ENCODE measurements at regions not wholly inside any gene's neighbourhood (a gene's known extent, or its start where the extent isn't known, plus 50 kb on each side); places are given as distances from the start of the nearest gene placed in this dataset.

- Mint-ChIP-seq H3K4me1 (ENCODE audit: low read depth, unreplicated experiment) (peaks cover 49% of the 10 kb centered on the region), H3K4me3 (ENCODE audit: unreplicated experiment) (no peak overlapping the region), H3K27me3 (ENCODE audit: low read depth, unreplicated experiment) (no peaks in the 10 kb centered on the region), H3K27ac (ENCODE audit: unreplicated experiment) (no peak overlapping the region), H3K36me3 (ENCODE audit: low read depth, unreplicated experiment) (no peaks in the 10 kb centered on the region), H3K9me3 (ENCODE audit: unreplicated experiment) (peaks cover 8% of the 10 kb centered on the region)
- no peaks in the 10 kb centered on the region for H3K27me3 ChIP-seq (ENCODE audit: insufficient read depth, low read length)
- H3K36me3 ChIP-seq (ENCODE audit: insufficient read depth, low read length) = no peaks in the 10 kb centered on the region
- H3K9me3 ChIP-seq (ENCODE audit: insufficient read depth, low read depth, low read length) = peaks cover 3% of the 10 kb centered on the region
- no peak overlapping the region for H3K4me3 ChIP-seq (ENCODE audit: insufficient read depth, low read depth, low read length)
- H3K4me1 ChIP-seq (ENCODE audit: insufficient read depth, low read length) = peaks cover 56% of the 10 kb centered on the region
- no peak overlapping the region for H2AFZ ChIP-seq (ENCODE audit: low read depth, low read length)
- H3K9ac ChIP-seq (ENCODE audit: low read length) = no peak overlapping the region
- H3K79me2 ChIP-seq (ENCODE audit: insufficient read depth, low read length) = no peaks in the 10 kb centered on the region
- H4K20me1 ChIP-seq (ENCODE audit: insufficient read depth, low read length) = no peaks in the 10 kb centered on the region
- no peak overlapping the region for H3K4me2 ChIP-seq (ENCODE audit: low read length)
- TF ChIP-seq EZH2 (IDR thresholded peaks at IDR 0.05; ENCODE audit: insufficient read depth, low read length) = no peak
- TF ChIP-seq CTCF (IDR thresholded peaks at IDR 0.05; ENCODE audit: insufficient read depth, low read depth, low read length) = no peak
- FAIRE-seq (no peak), DNase-seq (ENCODE audit: low read depth) (no peak)
- H3K27ac ChIP-seq (ENCODE audit: low read depth, low read length) = peak overlapping the region; percentile 93
Observed at GRCh38 chr22:27133019-27133431, 475.6 kb downstream of the MIAT start.

- peak overlapping the region; percentile 36 for H2AFZ ChIP-seq (ENCODE audit: low read depth, low read length)
- FAIRE-seq = no peak
- H4K20me1 ChIP-seq (ENCODE audit: insufficient read depth, low read length) = no peaks in the 10 kb centered on the region
- H3K9ac ChIP-seq (ENCODE audit: low read length) = peak overlapping the region; percentile 78
- H3K4me3 Mint-ChIP-seq (ENCODE audit: unreplicated experiment) = no peak overlapping the region
- H3K4me1 ChIP-seq (ENCODE audit: insufficient read depth, low read length) = peaks cover 51% of the 10 kb centered on the region
- H3K36me3 ChIP-seq (ENCODE audit: insufficient read depth, low read length) = no peaks in the 10 kb centered on the region
- H3K27ac ChIP-seq (ENCODE audit: low read depth, low read length) = peak overlapping the region; percentile 93
- H3K79me2 ChIP-seq (ENCODE audit: insufficient read depth, low read length) = no peaks in the 10 kb centered on the region
- H3K9me3 ChIP-seq (ENCODE audit: insufficient read depth, low read depth, low read length) = peaks cover 3% of the 10 kb centered on the region
- H3K9me3 Mint-ChIP-seq (ENCODE audit: unreplicated experiment) = peaks cover 8% of the 10 kb centered on the region
- H3K36me3 Mint-ChIP-seq (ENCODE audit: low read depth, unreplicated experiment) = no peaks in the 10 kb centered on the region
- H3K4me2 ChIP-seq (ENCODE audit: low read length) = peak overlapping the region; percentile 73
- no peak overlapping the region for H3K4me3 ChIP-seq (ENCODE audit: insufficient read depth, low read depth, low read length)
- H3K27ac Mint-ChIP-seq (ENCODE audit: unreplicated experiment) = peak overlapping the region; percentile 95
- TF ChIP-seq EZH2 (IDR thresholded peaks at IDR 0.05; ENCODE audit: insufficient read depth, low read length) = no peak
- no peak for TF ChIP-seq CTCF (IDR thresholded peaks at IDR 0.05; ENCODE audit: insufficient read depth, low read depth, low read length)
- H3K27me3 Mint-ChIP-seq (ENCODE audit: low read depth, unreplicated experiment) = no peaks in the 10 kb centered on the region
- no peaks in the 10 kb centered on the region for H3K27me3 ChIP-seq (ENCODE audit: insufficient read depth, low read length)
- peaks cover 49% of the 10 kb centered on the region for H3K4me1 Mint-ChIP-seq (ENCODE audit: low read depth, unreplicated experiment)
- no peak for DNase-seq (ENCODE audit: low read depth)
Observed at GRCh38 chr22:27133681-27134314, 476.4 kb downstream of the MIAT start.

GRCh38 chr22:27134315-27134701 lies 476.9 kb downstream of the MIAT start:
- no peak overlapping the region for H2AFZ ChIP-seq (ENCODE audit: low read depth, low read length)
- H3K4me3 ChIP-seq (ENCODE audit: insufficient read depth, low read depth, low read length) = no peak overlapping the region
- H3K27ac ChIP-seq (ENCODE audit: low read depth, low read length) = peak overlapping the region; percentile 93
- no peaks in the 10 kb centered on the region for H3K79me2 ChIP-seq (ENCODE audit: insufficient read depth, low read length)
- no peaks in the 10 kb centered on the region for H3K36me3 ChIP-seq (ENCODE audit: insufficient read depth, low read length)
- H3K4me1 ChIP-seq (ENCODE audit: insufficient read depth, low read length) = peaks cover 51% of the 10 kb centered on the region
- Mint-ChIP-seq H3K27ac (ENCODE audit: unreplicated experiment) (peak overlapping the region; percentile 95), H3K4me1 (ENCODE audit: low read depth, unreplicated experiment) (peaks cover 49% of the 10 kb centered on the region), H3K4me3 (ENCODE audit: unreplicated experiment) (no peak overlapping the region), H3K27me3 (ENCODE audit: low read depth, unreplicated experiment) (no peaks in the 10 kb centered on the region), H3K36me3 (ENCODE audit: low read depth, unreplicated experiment) (no peaks in the 10 kb centered on the region), H3K9me3 (ENCODE audit: unreplicated experiment) (peaks cover 8% of the 10 kb centered on the region)
- DNase-seq (ENCODE audit: low read depth) = peak; percentile 95
- no peaks in the 10 kb centered on the region for H4K20me1 ChIP-seq (ENCODE audit: insufficient read depth, low read length)
- H3K9me3 ChIP-seq (ENCODE audit: insufficient read depth, low read depth, low read length) = peaks cover 3% of the 10 kb centered on the region
- peak; percentile 100 for FAIRE-seq
- peak overlapping the region; percentile 73 for H3K4me2 ChIP-seq (ENCODE audit: low read length)
- peak overlapping the region; percentile 78 for H3K9ac ChIP-seq (ENCODE audit: low read length)
- TF ChIP-seq CTCF (IDR thresholded peaks at IDR 0.05; ENCODE audit: insufficient read depth, low read depth, low read length) (no peak), EZH2 (IDR thresholded peaks at IDR 0.05; ENCODE audit: insufficient read depth, low read length) (no peak)
- H3K27me3 ChIP-seq (ENCODE audit: insufficient read depth, low read length) = no peaks in the 10 kb centered on the region

Measured in astrocyte (in vitro differentiated cells and primary cell).